ENCODE measurements at regions not wholly inside any gene's neighbourhood (a gene's known extent, or its start where the extent isn't known, plus 50 kb on each side); places are given as distances from the start of the nearest gene placed in this dataset.

DNA sequence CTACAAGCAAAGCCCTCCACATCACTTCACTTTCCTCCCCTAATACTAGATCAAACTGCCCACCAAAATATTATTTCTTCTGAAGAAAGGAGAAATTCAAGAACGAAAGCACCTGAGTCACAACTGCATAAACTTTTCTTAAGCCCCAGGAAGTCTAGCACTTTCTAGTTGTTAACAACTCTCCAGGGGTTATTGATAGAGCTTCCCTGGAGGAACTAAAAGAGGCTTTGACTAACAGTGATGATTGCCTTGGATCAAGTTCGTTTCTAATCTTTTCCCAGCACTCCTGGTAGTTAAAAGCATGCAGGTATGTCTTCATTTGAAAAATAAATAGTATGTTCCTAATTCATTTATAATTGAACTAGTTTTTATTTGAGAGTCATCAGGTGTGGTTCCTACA, 917.0 kb downstream of the TUSC7 start:
- no peak for DNase-seq
- Mint-ChIP-seq H3K4me3 (no peak overlapping the region), H3K36me3 (ENCODE audit: low read depth) (no peaks in the 10 kb centered on the region), H3K4me1 (no peaks in the 10 kb centered on the region), H3K27ac (no peak overlapping the region), H3K27me3 (no peaks in the 10 kb centered on the region)
- H3K9me3 ChIP-seq (ENCODE audit: control insufficient read depth, low read length, poor library complexity, severe bottlenecking) = no peaks in the 10 kb centered on the region
- no peak for ATAC-seq

DNA sequence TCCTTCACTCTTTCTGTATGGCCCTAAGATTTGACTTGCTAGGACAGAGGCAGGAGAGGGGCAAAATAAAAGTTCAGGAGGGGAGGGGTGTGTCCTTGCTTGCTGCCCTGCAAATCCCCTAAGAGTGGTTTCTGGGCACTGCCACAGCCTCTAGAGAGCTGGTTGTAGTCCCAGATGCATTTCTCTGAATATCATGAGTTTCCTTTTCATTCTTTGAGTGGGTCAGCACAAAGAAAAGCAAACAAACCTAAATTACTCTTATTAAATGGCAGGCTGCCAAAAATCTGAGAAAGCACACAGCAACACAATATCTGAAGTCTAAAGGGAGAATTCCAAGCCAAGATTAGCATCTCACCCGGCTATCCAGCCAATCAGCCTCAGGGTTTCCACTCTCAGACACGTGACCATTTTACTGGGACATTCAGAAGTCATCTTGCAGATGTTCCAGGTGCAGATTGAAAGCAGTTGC, 919.3 kb downstream of the TUSC7 start:
- no peak for ATAC-seq
- Mint-ChIP-seq H3K4me1 (no peaks in the 10 kb centered on the region), H3K27ac (no peak overlapping the region), H3K4me3 (no peak overlapping the region), H3K27me3 (no peaks in the 10 kb centered on the region), H3K36me3 (ENCODE audit: low read depth) (no peaks in the 10 kb centered on the region)
- no peaks in the 10 kb centered on the region for H3K9me3 ChIP-seq (ENCODE audit: control insufficient read depth, low read length, poor library complexity, severe bottlenecking)
- no peak for DNase-seq

DNA sequence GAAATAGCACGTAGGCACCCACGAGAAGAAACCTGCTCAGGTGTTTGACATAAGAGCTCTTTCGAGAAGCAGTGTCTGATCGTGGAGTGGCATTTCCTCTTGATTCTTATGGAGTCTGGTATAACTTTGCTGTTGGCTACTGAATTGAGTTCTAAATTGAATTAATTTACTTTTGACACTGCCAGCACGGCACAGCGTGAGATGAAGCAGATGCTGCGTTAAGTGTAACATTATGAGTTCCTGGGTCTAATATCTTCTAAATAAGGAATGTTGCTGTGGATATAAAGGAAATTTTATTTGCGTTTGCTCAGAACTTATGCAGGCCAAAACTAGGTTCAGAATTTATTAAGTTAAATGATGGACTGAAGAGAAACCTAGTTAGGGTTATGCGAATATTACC, 919.9 kb downstream of the TUSC7 start:
- H3K4me1 Mint-ChIP-seq = no peaks in the 10 kb centered on the region
- H3K4me3 Mint-ChIP-seq = no peak overlapping the region
- no peaks in the 10 kb centered on the region for H3K9me3 ChIP-seq (ENCODE audit: control insufficient read depth, low read length, poor library complexity, severe bottlenecking)
- no peak for ATAC-seq
- H3K27me3 Mint-ChIP-seq = no peaks in the 10 kb centered on the region
- DNase-seq = no peak
- no peak overlapping the region for H3K27ac Mint-ChIP-seq
- no peaks in the 10 kb centered on the region for H3K36me3 Mint-ChIP-seq (ENCODE audit: low read depth)

DNA sequence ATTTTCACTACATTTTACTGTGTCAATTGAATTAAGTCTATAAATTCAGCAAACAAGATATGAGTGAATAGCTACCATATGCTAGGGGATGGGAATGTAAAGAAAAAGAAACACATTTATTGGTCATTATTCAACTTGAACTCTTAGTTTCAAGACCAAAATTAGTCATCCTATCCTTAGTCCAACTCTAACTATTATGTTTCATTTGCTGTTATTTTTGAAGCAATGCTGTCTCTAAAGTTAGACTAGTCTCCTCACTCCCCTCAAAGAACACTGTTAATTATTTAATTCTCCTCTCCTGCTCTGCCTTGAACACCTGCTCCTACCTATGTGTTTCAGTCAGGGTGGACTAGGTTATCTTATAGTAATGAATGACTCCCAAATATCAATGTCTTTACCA, 920.9 kb downstream of the TUSC7 start:
- H3K9me3 ChIP-seq (ENCODE audit: control insufficient read depth, low read length, poor library complexity, severe bottlenecking) = no peaks in the 10 kb centered on the region
- no peaks in the 10 kb centered on the region for H3K27me3 Mint-ChIP-seq
- H3K36me3 Mint-ChIP-seq (ENCODE audit: low read depth) = no peaks in the 10 kb centered on the region
- no peaks in the 10 kb centered on the region for H3K4me1 Mint-ChIP-seq
- ATAC-seq = no peak
- no peak overlapping the region for H3K4me3 Mint-ChIP-seq
- no peak for DNase-seq
- H3K27ac Mint-ChIP-seq = no peak overlapping the region

- DNase-seq (no peak), ATAC-seq (no peak)
- Mint-ChIP-seq H3K27ac (no peak overlapping the region), H3K4me1 (no peaks in the 10 kb centered on the region), H3K27me3 (no peaks in the 10 kb centered on the region), H3K36me3 (ENCODE audit: low read depth) (no peaks in the 10 kb centered on the region), H3K4me3 (no peak overlapping the region)
- no peaks in the 10 kb centered on the region for H3K9me3 ChIP-seq (ENCODE audit: control insufficient read depth, low read length, poor library complexity, severe bottlenecking)
Observed at GRCh38 chr3:117630885-117631284, 921.3 kb downstream of the TUSC7 start.

GRCh38 chr3:117631781-117632180, 922.2 kb downstream of the TUSC7 start:
- Mint-ChIP-seq H3K36me3 (ENCODE audit: low read depth) (no peaks in the 10 kb centered on the region), H3K4me1 (no peaks in the 10 kb centered on the region), H3K27ac (no peak overlapping the region), H3K4me3 (no peak overlapping the region), H3K27me3 (no peaks in the 10 kb centered on the region)
- DNase-seq (no peak), ATAC-seq (no peak)
- H3K9me3 ChIP-seq (ENCODE audit: control insufficient read depth, low read length, poor library complexity, severe bottlenecking) = no peaks in the 10 kb centered on the region

GRCh38 chr3:117632191-117632590, 922.6 kb downstream of the TUSC7 start:
- H3K9me3 ChIP-seq (ENCODE audit: control insufficient read depth, low read length, poor library complexity, severe bottlenecking) = no peaks in the 10 kb centered on the region
- Mint-ChIP-seq H3K4me1 (no peaks in the 10 kb centered on the region), H3K27me3 (no peaks in the 10 kb centered on the region), H3K4me3 (no peak overlapping the region), H3K27ac (no peak overlapping the region), H3K36me3 (ENCODE audit: low read depth) (no peaks in the 10 kb centered on the region)
- no peak for DNase-seq
- no peak for ATAC-seq

DNA sequence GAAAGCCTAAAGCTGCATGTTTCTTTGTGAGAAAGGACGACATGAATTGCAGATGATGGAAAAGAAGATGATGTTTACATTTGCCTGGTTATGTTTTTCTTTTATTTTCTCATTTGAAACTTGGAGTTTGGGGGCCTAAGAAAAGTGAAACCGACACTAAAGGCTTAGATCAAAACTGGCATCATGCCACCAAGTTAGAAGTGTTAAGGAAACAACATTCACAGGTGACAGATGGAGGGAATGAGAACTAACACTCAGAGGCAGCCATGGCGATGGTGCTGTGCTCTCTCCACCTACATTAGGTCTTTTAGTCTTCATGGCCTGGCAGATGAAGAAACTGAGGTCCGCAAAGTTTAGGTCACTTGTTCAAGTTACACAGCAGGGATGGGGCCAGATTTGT, 923.6 kb downstream of the TUSC7 start:
- Mint-ChIP-seq H3K4me1 (no peaks in the 10 kb centered on the region), H3K36me3 (ENCODE audit: low read depth) (no peaks in the 10 kb centered on the region), H3K27ac (no peak overlapping the region), H3K27me3 (no peaks in the 10 kb centered on the region), H3K4me3 (no peak overlapping the region)
- no peaks in the 10 kb centered on the region for H3K9me3 ChIP-seq (ENCODE audit: control insufficient read depth, low read length, poor library complexity, severe bottlenecking)
- no peak for ATAC-seq
- DNase-seq = no peak

GRCh38 chr3:117637666-117638065, 928.1 kb downstream of the TUSC7 start:
- no peak for ATAC-seq
- H3K4me1 Mint-ChIP-seq = no peaks in the 10 kb centered on the region
- H3K27ac Mint-ChIP-seq = no peak overlapping the region
- H3K9me3 ChIP-seq (ENCODE audit: control insufficient read depth, low read length, poor library complexity, severe bottlenecking) = no peaks in the 10 kb centered on the region
- H3K4me3 Mint-ChIP-seq = no peak overlapping the region
- H3K27me3 Mint-ChIP-seq = no peaks in the 10 kb centered on the region
- H3K36me3 Mint-ChIP-seq (ENCODE audit: low read depth) = no peaks in the 10 kb centered on the region
- DNase-seq = no peak

- H3K27me3 Mint-ChIP-seq = no peaks in the 10 kb centered on the region
- no peaks in the 10 kb centered on the region for H3K9me3 ChIP-seq (ENCODE audit: control insufficient read depth, low read length, poor library complexity, severe bottlenecking)
- no peaks in the 10 kb centered on the region for H3K36me3 Mint-ChIP-seq (ENCODE audit: low read depth)
- H3K27ac Mint-ChIP-seq = no peak overlapping the region
- H3K4me3 Mint-ChIP-seq = no peak overlapping the region
- no peaks in the 10 kb centered on the region for H3K4me1 Mint-ChIP-seq
- ATAC-seq (no peak), DNase-seq (no peak)
Observed at GRCh38 chr3:117644203-117644602, 934.6 kb downstream of the TUSC7 start.

DNA sequence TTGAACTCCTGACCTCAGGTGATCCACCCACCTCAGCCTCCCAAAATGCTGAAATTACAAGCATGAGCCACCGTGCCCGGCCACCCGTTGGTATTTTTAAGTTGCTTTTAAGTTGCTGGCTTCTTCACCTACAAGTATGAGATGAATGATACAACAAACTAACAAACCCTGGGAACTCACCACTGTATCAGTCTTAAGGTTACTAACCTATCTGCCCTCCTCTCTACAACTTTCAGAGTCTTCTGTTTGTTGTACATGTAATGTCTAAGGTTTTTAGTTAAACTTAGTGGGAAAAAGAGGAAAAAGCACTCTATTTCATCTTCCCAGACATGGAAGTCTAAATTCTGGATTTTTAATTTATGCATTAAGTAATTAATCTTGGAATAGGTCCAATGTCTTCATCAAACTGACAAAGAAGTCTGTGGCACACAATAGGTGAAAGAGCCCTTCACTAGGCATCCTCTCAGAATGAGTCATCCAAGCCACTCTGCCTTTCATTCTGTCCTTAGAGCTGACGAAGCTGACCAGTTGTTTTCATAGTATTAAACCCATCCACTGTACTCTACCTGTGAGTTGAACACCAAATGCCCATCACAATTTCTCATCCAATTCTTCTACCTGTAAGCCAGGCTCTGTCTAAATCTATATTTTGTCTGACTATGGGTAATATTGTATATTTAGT, 936.1 kb downstream of the TUSC7 start:
- ATAC-seq (no peak), DNase-seq (no peak)
- H3K9me3 ChIP-seq (ENCODE audit: control insufficient read depth, low read length, poor library complexity, severe bottlenecking) = no peaks in the 10 kb centered on the region
- H3K4me1 Mint-ChIP-seq = no peaks in the 10 kb centered on the region
- H3K4me3 Mint-ChIP-seq = no peak overlapping the region
- H3K27ac Mint-ChIP-seq = no peak overlapping the region
- H3K36me3 Mint-ChIP-seq (ENCODE audit: low read depth) = no peaks in the 10 kb centered on the region
- H3K27me3 Mint-ChIP-seq = no peaks in the 10 kb centered on the region

GRCh38 chr3:117647435-117647834, 937.9 kb downstream of the TUSC7 start:
- ATAC-seq = no peak
- DNase-seq = no peak
- Mint-ChIP-seq H3K4me3 (no peak overlapping the region), H3K27ac (no peak overlapping the region), H3K4me1 (no peaks in the 10 kb centered on the region), H3K27me3 (no peaks in the 10 kb centered on the region), H3K36me3 (ENCODE audit: low read depth) (no peaks in the 10 kb centered on the region)
- no peaks in the 10 kb centered on the region for H3K9me3 ChIP-seq (ENCODE audit: control insufficient read depth, low read length, poor library complexity, severe bottlenecking)

DNA sequence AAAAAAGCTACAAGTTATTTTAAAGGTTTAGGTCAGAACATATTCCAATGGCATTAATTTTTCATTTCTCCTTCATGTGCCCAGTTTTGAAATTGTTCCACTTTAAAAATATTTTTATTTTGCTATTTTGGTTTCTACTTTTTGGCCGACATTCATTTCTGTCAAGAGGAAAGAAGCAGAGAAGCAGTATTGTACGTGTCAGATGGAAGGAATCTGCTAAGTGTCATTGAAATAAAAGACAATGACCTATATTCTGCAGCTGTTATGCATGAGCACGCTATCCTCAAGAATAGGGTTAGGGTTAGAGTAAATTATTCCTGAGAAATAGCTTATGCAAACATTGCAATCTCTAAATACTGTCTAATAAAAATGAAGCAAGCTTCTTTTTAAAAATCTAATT, 941.7 kb downstream of the TUSC7 start:
- no peaks in the 10 kb centered on the region for H3K9me3 ChIP-seq (ENCODE audit: control insufficient read depth, low read length, poor library complexity, severe bottlenecking)
- Mint-ChIP-seq H3K27me3 (no peaks in the 10 kb centered on the region), H3K4me1 (no peaks in the 10 kb centered on the region), H3K4me3 (no peak overlapping the region), H3K36me3 (ENCODE audit: low read depth) (no peaks in the 10 kb centered on the region), H3K27ac (no peak overlapping the region)
- DNase-seq (no peak), ATAC-seq (no peak)

DNA sequence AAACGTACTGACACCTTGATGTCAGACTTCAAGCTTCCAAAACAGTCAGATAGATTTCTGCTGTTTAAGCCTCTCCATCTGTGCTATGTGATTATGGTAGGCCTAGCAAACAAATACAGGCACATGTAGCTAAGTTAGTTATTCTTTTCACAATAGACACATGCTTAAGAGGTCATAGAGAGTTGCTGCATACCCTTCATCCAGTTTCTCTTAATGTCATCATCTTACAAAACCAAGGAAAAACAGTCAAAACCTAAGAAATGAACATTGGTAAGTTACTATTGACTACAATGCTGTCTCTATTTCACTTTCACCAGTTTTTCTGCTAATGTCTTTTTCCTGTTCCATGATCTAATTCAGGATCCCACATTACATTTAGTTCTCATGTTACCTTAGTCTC, 946.8 kb downstream of the TUSC7 start:
- no peak for DNase-seq
- Mint-ChIP-seq H3K4me1 (no peaks in the 10 kb centered on the region), H3K27ac (no peak overlapping the region), H3K27me3 (no peaks in the 10 kb centered on the region), H3K4me3 (no peak overlapping the region), H3K36me3 (ENCODE audit: low read depth) (no peaks in the 10 kb centered on the region)
- no peaks in the 10 kb centered on the region for H3K9me3 ChIP-seq (ENCODE audit: control insufficient read depth, low read length, poor library complexity, severe bottlenecking)
- ATAC-seq = no peak
